ENCODE measurements at regions not wholly inside any gene's neighbourhood (a gene's known extent, or its start where the extent isn't known, plus 50 kb on each side); places are given as distances from the start of the nearest gene placed in this dataset.

GRCh38 chr2:100718065-100718629 lies 101.8 kb upstream of the NPAS2 start:
- no peaks in the 10 kb centered on the region for H3K79me2 ChIP-seq (ENCODE audit: control insufficient read depth, insufficient read depth, low read length)
- no TSS peak for BruUV-seq (replicated peaks)
- DNase-seq (ENCODE audit: low read depth, low spot score) (no peak), ATAC-seq (no peak), FAIRE-seq (no peak)
- no peak overlapping the region for H3K9ac ChIP-seq (ENCODE audit: control insufficient read depth, insufficient read depth, low read length)
- no peak overlapping the region for H3K27ac ChIP-seq (ENCODE audit: control insufficient read depth, insufficient read depth)
- 0% methylated on average over 3 of the region's 3 CpGs for WGBS (ENCODE audit: insufficient coverage, insufficient replicate concordance, low lambda C conversion rate, missing lambda C conversion rate)
- in situ Hi-C loops (cut with MboI) (no loop called here), intact Hi-C loops (cut with micrococcal nuclease; ENCODE audit: unreplicated experiment) (no loop called here)
- no peaks in the 10 kb centered on the region for H3K4me1 ChIP-seq (ENCODE audit: control insufficient read depth, insufficient read depth, low read length)
- H3K9me3 ChIP-seq (replicated peaks; ENCODE audit: control insufficient read depth, insufficient read depth, low read length), result no peaks in the 10 kb centered on the region
- no peak overlapping the region for H3K4me3 ChIP-seq
- H3K36me3 ChIP-seq (ENCODE audit: control insufficient read depth in 2 of 2, insufficient read depth in 2 of 2, low read length in 1 of 2), result no peaks in the 10 kb centered on the region; a peak in 1 of 4 replicates
- CTCF ChIA-PET, result no interaction called here
- H3K27me3 ChIP-seq (replicated peaks in 1 of 2; ENCODE audit: control insufficient read depth in 2 of 2, insufficient read depth in 2 of 2, low read length in 1 of 2), result no peaks in the 10 kb centered on the region; a peak in 1 of 4 replicates
- TF ChIP-seq KDM1A (IDR thresholded peaks at IDR 0.05; ENCODE audit: borderline replicate concordance) (no peak), ZNF384 (IDR thresholded peaks at IDR 0.05; ENCODE audit: borderline replicate concordance, low read depth, low read length) (no peak), LARP7 (IDR thresholded peaks at IDR 0.05) (no peak), IKZF2 (IDR thresholded peaks at IDR 0.05) (no peak), SMARCA5 (IDR thresholded peaks at IDR 0.05) (no peak), SREBF2 (IDR thresholded peaks at IDR 0.05; ENCODE audit: low read length) (no peak), SRF (IDR thresholded peaks at IDR 0.05; ENCODE audit: low read depth in 2 of 2, low read length in 2 of 2) (no peak), YY1 (IDR thresholded peaks at IDR 0.05; ENCODE audit: low read depth, low read length) (no peak), BACH1 (IDR thresholded peaks at IDR 0.05; ENCODE audit: borderline replicate concordance) (no peak), ZBED1 (IDR thresholded peaks at IDR 0.05; ENCODE audit: borderline replicate concordance) (no peak), RBBP5 (conservative IDR thresholded peaks at IDR 0.05) (no peak), CBFB (IDR thresholded peaks at IDR 0.05; ENCODE audit: low read depth) (no peak), PML (IDR thresholded peaks at IDR 0.05; ENCODE audit: low read length) (no peak), SIN3A (IDR thresholded peaks at IDR 0.05; ENCODE audit: low read depth, low read length) (no peak), DPF2 (IDR thresholded peaks at IDR 0.05) (no peak), HSF1 (IDR thresholded peaks at IDR 0.05; ENCODE audit: low read depth, low read length) (no peak)
- TF ChIP-seq, protein P1, sequence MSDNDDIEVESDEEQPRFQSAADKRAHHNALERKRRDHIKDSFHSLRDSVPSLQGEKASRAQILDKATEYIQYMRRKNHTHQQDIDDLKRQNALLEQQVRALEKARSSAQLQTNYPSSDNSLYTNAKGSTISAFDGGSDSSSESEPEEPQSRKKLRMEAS (IDR thresholded peaks at IDR 0.05; ENCODE audit: low read depth, low read length), result no peak
- TF ChIP-seq, protein P2, sequence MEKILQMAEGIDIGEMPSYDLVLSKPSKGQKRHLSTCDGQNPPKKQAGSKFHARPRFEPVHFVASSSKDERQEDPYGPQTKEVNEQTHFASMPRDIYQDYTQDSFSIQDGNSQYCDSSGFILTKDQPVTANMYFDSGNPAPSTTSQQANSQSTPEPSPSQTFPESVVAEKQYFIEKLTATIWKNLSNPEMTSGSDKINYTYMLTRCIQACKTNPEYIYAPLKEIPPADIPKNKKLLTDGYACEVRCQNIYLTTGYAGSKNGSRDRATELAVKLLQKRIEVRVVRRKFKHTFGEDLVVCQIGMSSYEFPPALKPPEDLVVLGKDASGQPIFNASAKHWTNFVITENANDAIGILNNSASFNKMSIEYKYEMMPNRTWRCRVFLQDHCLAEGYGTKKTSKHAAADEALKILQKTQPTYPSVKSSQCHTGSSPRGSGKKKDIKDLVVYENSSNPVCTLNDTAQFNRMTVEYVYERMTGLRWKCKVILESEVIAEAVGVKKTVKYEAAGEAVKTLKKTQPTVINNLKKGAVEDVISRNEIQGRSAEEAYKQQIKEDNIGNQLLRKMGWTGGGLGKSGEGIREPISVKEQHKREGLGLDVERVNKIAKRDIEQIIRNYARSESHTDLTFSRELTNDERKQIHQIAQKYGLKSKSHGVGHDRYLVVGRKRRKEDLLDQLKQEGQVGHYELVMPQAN (conservative IDR thresholded peaks at IDR 0.05), result no peak
- no peak overlapping the region for H3K4me2 ChIP-seq (ENCODE audit: control insufficient read depth, insufficient read depth)
- no peaks in the 10 kb centered on the region for H4K20me1 ChIP-seq (ENCODE audit: control insufficient read depth, insufficient read depth)
- RAD21 ChIA-PET (ENCODE audit: unreplicated experiment), result no interaction called here
- POLR2A ChIA-PET, result no interaction called here
- no peak overlapping the region for H2AFZ ChIP-seq (ENCODE audit: control insufficient read depth, low read depth, low read length)
- SMC1A ChIA-PET (ENCODE audit: uncharacterized antibody, unreplicated experiment), result no interaction called here

Measured in GM12878 (cell line).